ENCODE measurements at regions not wholly inside any gene's neighbourhood (a gene's known extent, or its start where the extent isn't known, plus 50 kb on each side); places are given as distances from the start of the nearest gene placed in this dataset.

DNA sequence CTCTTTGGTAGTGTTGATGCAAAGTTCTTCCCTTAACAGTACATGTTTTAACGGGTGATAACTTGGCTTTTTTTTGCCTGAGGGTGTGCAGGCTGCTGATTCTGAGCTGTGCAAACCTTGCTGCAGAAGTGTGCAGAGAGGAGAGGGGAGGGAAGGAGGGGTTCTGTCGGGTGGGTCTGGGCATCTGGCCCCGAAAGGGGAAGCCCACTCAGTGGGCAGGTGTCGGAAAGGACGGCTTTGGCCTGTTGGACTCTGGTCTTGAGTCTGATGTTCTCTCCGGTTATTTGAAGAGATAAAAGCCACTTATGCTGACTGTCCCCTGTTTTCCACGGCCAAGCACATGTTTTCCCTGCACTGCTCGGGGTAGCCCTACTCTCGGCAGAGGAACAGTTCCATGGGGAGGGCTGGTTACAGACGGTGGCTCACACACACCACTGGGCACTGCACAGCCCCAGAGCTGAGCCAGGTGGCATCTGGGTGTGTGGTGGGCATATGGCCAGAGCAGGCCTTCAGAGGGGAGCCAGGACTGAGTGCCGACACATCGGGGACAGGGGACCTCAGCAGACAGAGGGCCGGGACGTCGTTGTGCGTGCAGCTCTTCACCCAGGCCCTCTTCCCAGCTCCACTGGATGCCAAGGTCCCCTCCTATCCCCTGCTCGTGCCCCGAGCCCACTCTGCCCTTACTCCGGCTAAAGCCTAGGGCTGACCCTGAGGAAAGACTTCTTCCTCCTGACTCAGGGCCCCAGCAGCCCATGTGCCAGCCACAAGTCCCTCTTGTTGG lies 93.2 kb downstream of the TEX29 start:
- Mint-ChIP-seq H3K4me1 (no peaks in the 10 kb centered on the region), H3K36me3 (ENCODE audit: low read depth) (no peaks in the 10 kb centered on the region), H3K27me3 (peaks cover 18% of the 10 kb centered on the region), H3K4me3 (no peak overlapping the region), H3K9me3 (no peaks in the 10 kb centered on the region), H3K27ac (no peak overlapping the region)
- DNase-seq (no peak), ATAC-seq (ENCODE audit: low read depth) (no peak)
- TF ChIP-seq, protein P1, sequence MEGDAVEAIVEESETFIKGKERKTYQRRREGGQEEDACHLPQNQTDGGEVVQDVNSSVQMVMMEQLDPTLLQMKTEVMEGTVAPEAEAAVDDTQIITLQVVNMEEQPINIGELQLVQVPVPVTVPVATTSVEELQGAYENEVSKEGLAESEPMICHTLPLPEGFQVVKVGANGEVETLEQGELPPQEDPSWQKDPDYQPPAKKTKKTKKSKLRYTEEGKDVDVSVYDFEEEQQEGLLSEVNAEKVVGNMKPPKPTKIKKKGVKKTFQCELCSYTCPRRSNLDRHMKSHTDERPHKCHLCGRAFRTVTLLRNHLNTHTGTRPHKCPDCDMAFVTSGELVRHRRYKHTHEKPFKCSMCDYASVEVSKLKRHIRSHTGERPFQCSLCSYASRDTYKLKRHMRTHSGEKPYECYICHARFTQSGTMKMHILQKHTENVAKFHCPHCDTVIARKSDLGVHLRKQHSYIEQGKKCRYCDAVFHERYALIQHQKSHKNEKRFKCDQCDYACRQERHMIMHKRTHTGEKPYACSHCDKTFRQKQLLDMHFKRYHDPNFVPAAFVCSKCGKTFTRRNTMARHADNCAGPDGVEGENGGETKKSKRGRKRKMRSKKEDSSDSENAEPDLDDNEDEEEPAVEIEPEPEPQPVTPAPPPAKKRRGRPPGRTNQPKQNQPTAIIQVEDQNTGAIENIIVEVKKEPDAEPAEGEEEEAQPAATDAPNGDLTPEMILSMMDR (IDR thresholded peaks at IDR 0.05), result no peak
- intact Hi-C loops (cut with micrococcal nuclease), result no loop called here
- CTCF ChIA-PET, result no interaction called here
- POLR2A ChIA-PET, result no interaction called here

DNA sequence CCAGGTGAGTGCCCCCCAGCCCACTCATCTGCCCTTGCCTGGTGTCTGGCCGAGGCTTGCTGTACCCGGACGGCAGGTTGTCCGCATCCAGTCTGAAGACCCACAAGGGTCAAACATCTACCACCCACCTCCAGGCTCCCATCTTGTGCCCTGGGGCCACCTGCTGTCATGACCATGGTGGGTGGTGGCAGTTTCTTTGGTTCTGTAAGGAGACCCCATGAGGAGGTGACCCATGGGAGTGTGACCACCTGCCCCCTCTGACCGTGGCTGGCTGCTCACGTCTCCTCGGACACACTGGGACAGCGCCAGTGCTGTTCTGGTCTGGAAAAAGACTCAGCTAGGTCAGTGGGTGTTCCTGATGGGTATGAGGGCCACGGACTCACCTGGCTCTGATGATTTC lies 93.9 kb downstream of the TEX29 start:
- POLR2A ChIA-PET, result no interaction called here
- TF ChIP-seq, protein P1 (IDR thresholded peaks at IDR 0.05), result no peak
- Mint-ChIP-seq H3K27ac (no peak overlapping the region), H3K4me1 (no peaks in the 10 kb centered on the region), H3K9me3 (no peaks in the 10 kb centered on the region), H3K4me3 (no peak overlapping the region), H3K36me3 (ENCODE audit: low read depth) (no peaks in the 10 kb centered on the region), H3K27me3 (peaks cover 18% of the 10 kb centered on the region)
- DNase-seq, result no peak
- intact Hi-C loops (cut with micrococcal nuclease), result no loop called here
- CTCF ChIA-PET, result no interaction called here
- no peak for ATAC-seq (ENCODE audit: low read depth)

GRCh38 chr13:111415246-111415645 lies 94.8 kb downstream of the TEX29 start:
- peaks cover 18% of the 10 kb centered on the region for H3K27me3 Mint-ChIP-seq
- POLR2A ChIA-PET, result no interaction called here
- H3K36me3 Mint-ChIP-seq (ENCODE audit: low read depth), result no peaks in the 10 kb centered on the region
- TF ChIP-seq, protein P1 (IDR thresholded peaks at IDR 0.05), result no peak
- no peaks in the 10 kb centered on the region for H3K9me3 Mint-ChIP-seq
- H3K4me1 Mint-ChIP-seq, result no peaks in the 10 kb centered on the region
- ATAC-seq (ENCODE audit: low read depth) (no peak), DNase-seq (no peak)
- no peak overlapping the region for H3K27ac Mint-ChIP-seq
- intact Hi-C loops (cut with micrococcal nuclease), result no loop called here
- CTCF ChIA-PET, result no interaction called here
- no peak overlapping the region for H3K4me3 Mint-ChIP-seq

DNA sequence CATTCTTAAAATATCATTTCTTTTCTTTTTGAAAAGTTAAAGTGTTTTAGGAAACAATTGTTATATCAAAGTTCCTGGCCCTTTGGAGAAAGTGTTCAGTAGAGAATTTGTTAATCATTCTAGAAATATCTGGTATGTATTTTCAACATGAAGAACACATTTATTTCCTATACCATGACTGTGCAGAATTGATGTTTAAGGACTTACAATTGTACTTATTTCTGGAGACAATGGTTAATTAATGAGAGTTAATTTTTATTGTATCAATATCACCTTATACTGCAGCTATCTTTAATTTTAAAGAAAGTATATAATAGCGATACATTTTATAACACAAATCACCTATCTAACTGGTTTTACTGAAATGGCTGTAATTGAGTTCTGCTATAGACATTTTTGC lies 95.3 kb downstream of the TEX29 start:
- intact Hi-C loops (cut with micrococcal nuclease), result no loop called here
- TF ChIP-seq, protein P1 (IDR thresholded peaks at IDR 0.05), result no peak
- Mint-ChIP-seq H3K9me3 (no peaks in the 10 kb centered on the region), H3K27ac (no peak overlapping the region), H3K27me3 (peaks cover 18% of the 10 kb centered on the region), H3K4me3 (no peak overlapping the region), H3K36me3 (ENCODE audit: low read depth) (no peaks in the 10 kb centered on the region), H3K4me1 (no peaks in the 10 kb centered on the region)
- ATAC-seq (ENCODE audit: low read depth) (no peak), DNase-seq (no peak)
- CTCF ChIA-PET, result no interaction called here
- POLR2A ChIA-PET, result no interaction called here

- Mint-ChIP-seq H3K4me3 (no peak overlapping the region), H3K27ac (no peak overlapping the region), H3K4me1 (no peaks in the 10 kb centered on the region), H3K27me3 (peaks cover 10% of the 10 kb centered on the region), H3K9me3 (no peaks in the 10 kb centered on the region), H3K36me3 (ENCODE audit: low read depth) (no peaks in the 10 kb centered on the region)
- ATAC-seq (ENCODE audit: low read depth) (no peak), DNase-seq (no peak)
- ChIA-PET CTCF (no interaction called here), POLR2A (no interaction called here)
- TF ChIP-seq, protein P1 (IDR thresholded peaks at IDR 0.05), result no peak
- intact Hi-C loops (cut with micrococcal nuclease), result no loop called here
Observed at GRCh38 chr13:111418101-111418500, 97.7 kb downstream of the TEX29 start.
